ENCODE measurements at regions not wholly inside any gene's neighbourhood (a gene's known extent, or its start where the extent isn't known, plus 50 kb on each side); places are given as distances from the start of the nearest gene placed in this dataset.

GRCh38 chr4:20575486-20575885 is 124.8 kb upstream of the PACRGL start:
- Mint-ChIP-seq H3K9me3 (no peaks in the 10 kb centered on the region), H3K27me3 (no peaks in the 10 kb centered on the region), H3K36me3 (no peaks in the 10 kb centered on the region), H3K4me3 (no peak overlapping the region), H3K4me1 (no peaks in the 10 kb centered on the region), H3K27ac (no peak overlapping the region)
- H3K27me3 ChIP-seq (replicated peaks in 1 of 2; ENCODE audit: control insufficient read depth in 2 of 2, extremely low read depth in 1 of 2, insufficient read depth in 2 of 2, low read length in 1 of 2), result no peaks in the 10 kb centered on the region
- H3K4me1 ChIP-seq (ENCODE audit: control insufficient read depth in 1 of 2, extremely low read depth in 1 of 2, insufficient read depth in 2 of 2, low read length in 2 of 2), result no peaks in the 10 kb centered on the region
- DNase-seq (no peak), ATAC-seq (replicated peaks in 1 of 4) (no peak)
- H3K27ac ChIP-seq (ENCODE audit: low read length), result no peak overlapping the region
- no peaks in the 10 kb centered on the region for H3K9me3 ChIP-seq
- H3K36me3 ChIP-seq (ENCODE audit: control insufficient read depth in 2 of 2, extremely low read depth in 1 of 2, insufficient read depth in 1 of 2, low read length in 1 of 2), result no peaks in the 10 kb centered on the region
- ChIA-PET CTCF (no interaction called here), POLR2A (no interaction called here)
- no peak overlapping the region for H3K4me3 ChIP-seq (ENCODE audit: control insufficient read depth in 1 of 2, extremely low read depth in 1 of 2, low read length in 1 of 2)
- no CpG with 5 or more reads among the region's 5 CpGs for WGBS (ENCODE audit: insufficient coverage)

- H3K36me3 ChIP-seq (ENCODE audit: control insufficient read depth in 2 of 2, extremely low read depth in 1 of 2, insufficient read depth in 1 of 2, low read length in 1 of 2), result no peaks in the 10 kb centered on the region
- ATAC-seq (replicated peaks in 1 of 4), result no peak
- no peak for DNase-seq
- POLR2A ChIA-PET, result no interaction called here
- H3K9me3 Mint-ChIP-seq, result peaks cover 0 to 6% (median 0%) of the 10 kb centered on the region in 3 donors
- no peak overlapping the region for H3K27ac Mint-ChIP-seq
- no peak overlapping the region for H3K4me3 Mint-ChIP-seq
- H3K27me3 ChIP-seq (replicated peaks in 1 of 2; ENCODE audit: control insufficient read depth in 2 of 2, extremely low read depth in 1 of 2, insufficient read depth in 2 of 2, low read length in 1 of 2), result no peaks in the 10 kb centered on the region
- H3K4me1 ChIP-seq (ENCODE audit: control insufficient read depth in 1 of 2, extremely low read depth in 1 of 2, insufficient read depth in 2 of 2, low read length in 2 of 2), result no peaks in the 10 kb centered on the region
- H3K4me1 Mint-ChIP-seq, result no peaks in the 10 kb centered on the region
- H3K4me3 ChIP-seq (ENCODE audit: control insufficient read depth in 1 of 2, extremely low read depth in 1 of 2, low read length in 1 of 2), result no peak overlapping the region
- H3K27me3 Mint-ChIP-seq, result no peaks in the 10 kb centered on the region
- H3K36me3 Mint-ChIP-seq, result no peaks in the 10 kb centered on the region
- H3K27ac ChIP-seq (ENCODE audit: low read length), result no peak overlapping the region
- CTCF ChIA-PET, result no interaction called here
- H3K9me3 ChIP-seq, result no peaks in the 10 kb centered on the region
Measured at GRCh38 chr4:20576861-20577260, 123.4 kb upstream of the PACRGL start.

- Histone ChIP-seq H3K4me1 (ENCODE audit: control insufficient read depth in 1 of 2, extremely low read depth in 1 of 2, insufficient read depth in 2 of 2, low read length in 2 of 2) (no peaks in the 10 kb centered on the region), H3K27me3 (replicated peaks in 1 of 2; ENCODE audit: control insufficient read depth in 2 of 2, extremely low read depth in 1 of 2, insufficient read depth in 2 of 2, low read length in 1 of 2) (no peaks in the 10 kb centered on the region), H3K9me3 (no peaks in the 10 kb centered on the region), H3K4me3 (ENCODE audit: control insufficient read depth in 1 of 2, extremely low read depth in 1 of 2, low read length in 1 of 2) (no peak overlapping the region), H3K36me3 (ENCODE audit: control insufficient read depth in 2 of 2, extremely low read depth in 1 of 2, insufficient read depth in 1 of 2, low read length in 1 of 2) (no peaks in the 10 kb centered on the region), H3K27ac (ENCODE audit: low read length) (no peak overlapping the region)
- H3K4me1 Mint-ChIP-seq, result no peaks in the 10 kb centered on the region
- ChIA-PET CTCF (interaction anchor here in 1 of 2 donors (0.6 kb wide), 1 partner anchor 564 kb away, joined by 6 read pairs; no protein-coding TSS in a partner anchor), POLR2A (no interaction called here)
- H3K36me3 Mint-ChIP-seq, result no peaks in the 10 kb centered on the region
- no peaks in the 10 kb centered on the region for H3K27me3 Mint-ChIP-seq
- no peak for DNase-seq
- no peak overlapping the region for H3K27ac Mint-ChIP-seq
- WGBS (ENCODE audit: insufficient coverage), result 50% methylated on average over 1 of the region's 2 CpGs
- peaks cover 0 to 6% (median 0%) of the 10 kb centered on the region in 3 donors for H3K9me3 Mint-ChIP-seq
- no peak for ATAC-seq (replicated peaks in 1 of 4)
- no peak overlapping the region for H3K4me3 Mint-ChIP-seq
Measured at GRCh38 chr4:20577702-20578101, 122.6 kb upstream of the PACRGL start.

- no peaks in the 10 kb centered on the region for H3K9me3 ChIP-seq
- H3K36me3 ChIP-seq (ENCODE audit: control insufficient read depth in 2 of 2, extremely low read depth in 1 of 2, insufficient read depth in 1 of 2, low read length in 1 of 2), result no peaks in the 10 kb centered on the region
- no peaks in the 10 kb centered on the region for H3K4me1 ChIP-seq (ENCODE audit: control insufficient read depth in 1 of 2, extremely low read depth in 1 of 2, insufficient read depth in 2 of 2, low read length in 2 of 2)
- Mint-ChIP-seq H3K4me3 (no peak overlapping the region), H3K4me1 (no peaks in the 10 kb centered on the region), H3K27ac (no peak overlapping the region), H3K36me3 (no peaks in the 10 kb centered on the region), H3K9me3 (peaks cover 0 to 6% (median 4%) of the 10 kb centered on the region in 3 donors), H3K27me3 (no peaks in the 10 kb centered on the region)
- no peak for ATAC-seq (replicated peaks in 1 of 4)
- no peak for DNase-seq
- no peak overlapping the region for H3K27ac ChIP-seq (ENCODE audit: low read length)
- WGBS (ENCODE audit: insufficient coverage), result 77% methylated on average over 2 of the region's 2 CpGs
- ChIA-PET CTCF (no interaction called here), POLR2A (no interaction called here)
- H3K4me3 ChIP-seq (ENCODE audit: control insufficient read depth in 1 of 2, extremely low read depth in 1 of 2, low read length in 1 of 2), result no peak overlapping the region
- no peaks in the 10 kb centered on the region for H3K27me3 ChIP-seq (replicated peaks in 1 of 2; ENCODE audit: control insufficient read depth in 2 of 2, extremely low read depth in 1 of 2, insufficient read depth in 2 of 2, low read length in 1 of 2)
Measured at GRCh38 chr4:20580907-20581306, 119.4 kb upstream of the PACRGL start.

GRCh38 chr4:20589436-20589835 is 110.8 kb upstream of the PACRGL start:
- ChIA-PET POLR2A (no interaction called here), CTCF (interaction anchor here in 1 of 2 donors (0.6 kb wide), 1 partner anchor 25 kb away, joined by 3 read pairs; no protein-coding TSS in a partner anchor)
- Mint-ChIP-seq H3K4me3 (no peak overlapping the region), H3K9me3 (no peaks in the 10 kb centered on the region), H3K36me3 (no peaks in the 10 kb centered on the region), H3K4me1 (no peaks in the 10 kb centered on the region), H3K27me3 (no peaks in the 10 kb centered on the region), H3K27ac (no peak overlapping the region)
- 33% methylated on average over 1 of the region's 1 CpG for WGBS (ENCODE audit: insufficient coverage)
- no peaks in the 10 kb centered on the region for H3K27me3 ChIP-seq (replicated peaks in 1 of 2; ENCODE audit: control insufficient read depth in 2 of 2, extremely low read depth in 1 of 2, insufficient read depth in 2 of 2, low read length in 1 of 2)
- ATAC-seq (replicated peaks in 1 of 4), result no peak
- H3K4me1 ChIP-seq (ENCODE audit: control insufficient read depth in 1 of 2, extremely low read depth in 1 of 2, insufficient read depth in 2 of 2, low read length in 2 of 2), result no peaks in the 10 kb centered on the region
- no peak overlapping the region for H3K27ac ChIP-seq (ENCODE audit: low read length)
- no peak overlapping the region for H3K4me3 ChIP-seq (ENCODE audit: control insufficient read depth in 1 of 2, extremely low read depth in 1 of 2, low read length in 1 of 2)
- DNase-seq, result no peak
- no peaks in the 10 kb centered on the region for H3K36me3 ChIP-seq (ENCODE audit: control insufficient read depth in 2 of 2, extremely low read depth in 1 of 2, insufficient read depth in 1 of 2, low read length in 1 of 2)
- no peaks in the 10 kb centered on the region for H3K9me3 ChIP-seq

GRCh38 chr4:20590849-20591248 is 109.4 kb upstream of the PACRGL start:
- H3K27me3 ChIP-seq (replicated peaks in 1 of 2; ENCODE audit: control insufficient read depth in 2 of 2, extremely low read depth in 1 of 2, insufficient read depth in 2 of 2, low read length in 1 of 2), result no peaks in the 10 kb centered on the region
- Mint-ChIP-seq H3K9me3 (no peaks in the 10 kb centered on the region), H3K4me1 (no peaks in the 10 kb centered on the region), H3K27ac (no peak overlapping the region), H3K36me3 (no peaks in the 10 kb centered on the region), H3K27me3 (no peaks in the 10 kb centered on the region), H3K4me3 (no peak overlapping the region)
- H3K36me3 ChIP-seq (ENCODE audit: control insufficient read depth in 2 of 2, extremely low read depth in 1 of 2, insufficient read depth in 1 of 2, low read length in 1 of 2), result no peaks in the 10 kb centered on the region
- H3K4me3 ChIP-seq (ENCODE audit: control insufficient read depth in 1 of 2, extremely low read depth in 1 of 2, low read length in 1 of 2), result no peak overlapping the region
- DNase-seq, result no peak
- ChIA-PET CTCF (no interaction called here), POLR2A (no interaction called here)
- H3K4me1 ChIP-seq (ENCODE audit: control insufficient read depth in 1 of 2, extremely low read depth in 1 of 2, insufficient read depth in 2 of 2, low read length in 2 of 2), result no peaks in the 10 kb centered on the region
- ATAC-seq (replicated peaks in 1 of 4), result no peak
- no peaks in the 10 kb centered on the region for H3K9me3 ChIP-seq
- no CpG with 5 or more reads among the region's 2 CpGs for WGBS (ENCODE audit: insufficient coverage)
- H3K27ac ChIP-seq (ENCODE audit: low read length), result no peak overlapping the region

GRCh38 chr4:20591571-20591970 is 108.7 kb upstream of the PACRGL start:
- DNase-seq (no peak), ATAC-seq (replicated peaks in 1 of 4) (no peak)
- H3K27me3 Mint-ChIP-seq, result no peaks in the 10 kb centered on the region
- Histone ChIP-seq H3K4me3 (ENCODE audit: control insufficient read depth in 1 of 2, extremely low read depth in 1 of 2, low read length in 1 of 2) (no peak overlapping the region), H3K36me3 (ENCODE audit: control insufficient read depth in 2 of 2, extremely low read depth in 1 of 2, insufficient read depth in 1 of 2, low read length in 1 of 2) (no peaks in the 10 kb centered on the region), H3K9me3 (no peaks in the 10 kb centered on the region), H3K4me1 (ENCODE audit: control insufficient read depth in 1 of 2, extremely low read depth in 1 of 2, insufficient read depth in 2 of 2, low read length in 2 of 2) (no peaks in the 10 kb centered on the region), H3K27me3 (replicated peaks in 1 of 2; ENCODE audit: control insufficient read depth in 2 of 2, extremely low read depth in 1 of 2, insufficient read depth in 2 of 2, low read length in 1 of 2) (no peaks in the 10 kb centered on the region), H3K27ac (ENCODE audit: low read length) (no peak overlapping the region)
- no peaks in the 10 kb centered on the region for H3K36me3 Mint-ChIP-seq
- POLR2A ChIA-PET, result no interaction called here
- H3K4me3 Mint-ChIP-seq, result no peak overlapping the region
- no peak overlapping the region for H3K27ac Mint-ChIP-seq
- no CpG with 5 or more reads among the region's 2 CpGs for WGBS (ENCODE audit: insufficient coverage)
- H3K9me3 Mint-ChIP-seq, result no peaks in the 10 kb centered on the region
- no peaks in the 10 kb centered on the region for H3K4me1 Mint-ChIP-seq
- CTCF ChIA-PET, result no interaction called here

All from T-cell (primary cell).